Natural killer cell (primary cell): ENCODE measurements at regions not wholly inside any gene's neighbourhood (a gene's known extent, or its start where the extent isn't known, plus 50 kb on each side); places are given as distances from the start of the nearest gene placed in this dataset.

Experiments
- ATAC-seq, 3 donors: fragments of 150-1000 bp in 2 of 3; fragments of 200-7000 bp in 1 of 3; cut with Tn5 transposase; 1 replicate in 1 of 3; 2 replicates in 2 of 3; pipeline ENCODE4 v1.10.0; 2021; ENCODE audit warnings: mild to moderate bottlenecking in 2 of 3, moderate library complexity in 2 of 3
- DNase-seq, 2 donors: peaks; one replicate each; pipeline versions ENCODE4 v3.0.0 to v3.0.0-alpha.2; 2013 to 2021; ENCODE audit warnings: mixed read lengths in 1 of 2
- H3K27ac ChIP-seq: one replicate; pipeline ENCODE4 v1.5.1; 2013; ENCODE audit warnings: mild to moderate bottlenecking, low read length
- H3K27me3 ChIP-seq: one replicate; pipeline ENCODE4 v1.6.1; 2013; ENCODE audit warnings: low read length; ENCODE audit not compliant: control insufficient read depth, insufficient read depth
- H3K36me3 ChIP-seq: one replicate; pipeline ENCODE4 v1.6.1; 2013; ENCODE audit warnings: low read length; ENCODE audit not compliant: control insufficient read depth, insufficient read depth
- H3K4me1 ChIP-seq: one replicate; pipeline ENCODE4 v1.6.1; 2013; ENCODE audit warnings: low read length; ENCODE audit not compliant: control insufficient read depth, insufficient read depth
- H3K4me3 ChIP-seq: one replicate; pipeline ENCODE4 v1.5.1; 2013; ENCODE audit warnings: low read length
- H3K9me3 ChIP-seq: one replicate; pipeline ENCODE4 v1.6.1; 2013; ENCODE audit warnings: low read length; ENCODE audit not compliant: control insufficient read depth, insufficient read depth
- H3K27ac Mint-ChIP-seq, 2 donors: one replicate each; pipeline ENCODE4 v1.8.0; 2022; ENCODE audit warnings: mild to moderate bottlenecking in 2 of 2, mixed read lengths in 2 of 2, moderate library complexity in 1 of 2
- H3K27me3 Mint-ChIP-seq, 2 donors: one replicate each; pipeline ENCODE4 v1.8.0; 2022; ENCODE audit warnings: low read depth in 2 of 2, mixed read lengths in 2 of 2
- H3K36me3 Mint-ChIP-seq: one replicate; pipeline ENCODE4 v1.8.0; 2022; ENCODE audit warnings: mixed read lengths
- H3K4me1 Mint-ChIP-seq, 2 donors: one replicate each; pipeline ENCODE4 v1.8.0; 2022; ENCODE audit warnings: mixed read lengths in 2 of 2
- H3K4me3 Mint-ChIP-seq: one replicate; pipeline ENCODE4 v1.8.0; 2022; ENCODE audit warnings: mild to moderate bottlenecking, moderate library complexity, mixed read lengths
- H3K9me3 Mint-ChIP-seq, 2 donors: one replicate each; pipeline ENCODE4 v1.8.0; 2022; ENCODE audit warnings: mixed read lengths in 2 of 2
- WGBS: methylation state at CpG from one replicate; pipeline ENCODE4 v1.1.7; 2013; ENCODE audit warnings: missing lambda C conversion rate; ENCODE audit not compliant: insufficient coverage; 5-methylcytosine and 5-hydroxymethylcytosine counted together
- intact Hi-C: fragments of 100-400 bp; cut with micrococcal nuclease; formaldehyde crosslinking; loops from one replicate; pipeline ENCODE4 v1.14.2; 2022
- TF ChIP-seq, protein P1 (sequence below): fragments of 200-600 bp; IDR thresholded peaks from one replicate; pipeline ENCODE4 v1.8.0; 2022; ENCODE audit warnings: antibody characterized with exemption

DNA sequence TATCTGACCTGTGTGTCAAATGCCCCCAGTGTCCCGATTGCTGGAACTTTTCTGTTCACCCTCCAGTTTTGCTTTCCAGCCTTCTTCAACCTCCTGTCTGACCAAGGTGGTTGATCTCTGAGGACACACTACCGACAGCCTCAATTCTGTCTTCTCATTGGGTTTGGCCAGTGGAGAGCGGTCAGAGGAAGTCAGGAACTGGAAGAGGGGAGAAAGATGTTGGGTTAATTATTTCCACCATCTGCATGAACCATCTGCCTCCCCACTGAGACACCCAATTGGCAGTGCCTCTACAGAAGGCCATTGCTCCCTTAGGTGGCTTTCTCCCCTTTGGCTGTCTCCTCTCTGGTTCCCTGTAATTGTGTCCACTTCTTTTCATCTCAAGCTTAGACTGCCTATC lies 154.3 kb upstream of the RAI14 start:
- intact Hi-C loops: no loop called here
- no peak for ATAC-seq
- Histone ChIP-seq H3K9me3 (no peaks in the 10 kb centered on the region), H3K4me1 (peaks cover 28% of the 10 kb centered on the region), H3K4me3 (no peak overlapping the region), H3K27me3 (no peaks in the 10 kb centered on the region), H3K36me3 (no peaks in the 10 kb centered on the region), H3K27ac (no peak overlapping the region)
- Mint-ChIP-seq H3K9me3 (no peaks in the 10 kb centered on the region), H3K4me3 (no peak overlapping the region), H3K27me3 (no peaks in the 10 kb centered on the region), H3K27ac (no peak overlapping the region), H3K4me1 (peaks cover 33 to 36% of the 10 kb centered on the region in 2 donors), H3K36me3 (no peaks in the 10 kb centered on the region)
- DNase-seq: no peak
- 92% methylated on average over 3 of the region's 3 CpGs for WGBS
- TF ChIP-seq, protein P1, sequence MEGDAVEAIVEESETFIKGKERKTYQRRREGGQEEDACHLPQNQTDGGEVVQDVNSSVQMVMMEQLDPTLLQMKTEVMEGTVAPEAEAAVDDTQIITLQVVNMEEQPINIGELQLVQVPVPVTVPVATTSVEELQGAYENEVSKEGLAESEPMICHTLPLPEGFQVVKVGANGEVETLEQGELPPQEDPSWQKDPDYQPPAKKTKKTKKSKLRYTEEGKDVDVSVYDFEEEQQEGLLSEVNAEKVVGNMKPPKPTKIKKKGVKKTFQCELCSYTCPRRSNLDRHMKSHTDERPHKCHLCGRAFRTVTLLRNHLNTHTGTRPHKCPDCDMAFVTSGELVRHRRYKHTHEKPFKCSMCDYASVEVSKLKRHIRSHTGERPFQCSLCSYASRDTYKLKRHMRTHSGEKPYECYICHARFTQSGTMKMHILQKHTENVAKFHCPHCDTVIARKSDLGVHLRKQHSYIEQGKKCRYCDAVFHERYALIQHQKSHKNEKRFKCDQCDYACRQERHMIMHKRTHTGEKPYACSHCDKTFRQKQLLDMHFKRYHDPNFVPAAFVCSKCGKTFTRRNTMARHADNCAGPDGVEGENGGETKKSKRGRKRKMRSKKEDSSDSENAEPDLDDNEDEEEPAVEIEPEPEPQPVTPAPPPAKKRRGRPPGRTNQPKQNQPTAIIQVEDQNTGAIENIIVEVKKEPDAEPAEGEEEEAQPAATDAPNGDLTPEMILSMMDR: no peak

DNA sequence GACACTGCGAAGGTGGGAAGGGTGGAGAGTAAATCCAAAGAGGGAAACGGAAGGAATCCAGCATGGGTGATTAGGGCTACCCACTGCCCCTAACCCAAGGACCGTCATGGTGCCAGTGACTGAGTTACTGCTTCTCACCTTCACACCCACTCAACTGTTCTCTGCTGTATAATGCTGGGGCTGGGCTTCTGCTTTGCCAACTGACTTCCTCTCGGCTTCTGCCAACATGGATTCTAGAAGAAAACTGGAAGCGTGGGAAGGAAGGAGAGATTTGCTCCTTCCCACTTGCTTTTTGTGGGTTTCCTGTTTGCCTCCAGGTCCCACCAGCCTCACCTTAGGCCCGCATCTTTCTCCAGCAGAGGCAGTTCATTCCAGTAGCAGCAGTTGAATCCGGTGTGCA lies 153.5 kb upstream of the RAI14 start:
- H3K4me1 ChIP-seq: peaks cover 21% of the 10 kb centered on the region
- H3K27ac Mint-ChIP-seq: no peak overlapping the region
- DNase-seq: no peak
- no peaks in the 10 kb centered on the region for H3K36me3 ChIP-seq
- no peak overlapping the region for H3K4me3 ChIP-seq
- H3K9me3 Mint-ChIP-seq: no peaks in the 10 kb centered on the region
- TF ChIP-seq, protein P1: no peak
- no peaks in the 10 kb centered on the region for H3K36me3 Mint-ChIP-seq
- H3K27me3 Mint-ChIP-seq: peaks cover 0 to 2% of the 10 kb centered on the region in 2 donors
- H3K4me3 Mint-ChIP-seq: no peak overlapping the region
- no peak for ATAC-seq
- H3K27ac ChIP-seq: no peak overlapping the region
- H3K27me3 ChIP-seq: no peaks in the 10 kb centered on the region
- 88% methylated on average over 7 of the region's 7 CpGs for WGBS
- H3K9me3 ChIP-seq: no peaks in the 10 kb centered on the region
- intact Hi-C loops: no loop called here
- H3K4me1 Mint-ChIP-seq: peaks cover 27 to 30% of the 10 kb centered on the region in 2 donors

DNA sequence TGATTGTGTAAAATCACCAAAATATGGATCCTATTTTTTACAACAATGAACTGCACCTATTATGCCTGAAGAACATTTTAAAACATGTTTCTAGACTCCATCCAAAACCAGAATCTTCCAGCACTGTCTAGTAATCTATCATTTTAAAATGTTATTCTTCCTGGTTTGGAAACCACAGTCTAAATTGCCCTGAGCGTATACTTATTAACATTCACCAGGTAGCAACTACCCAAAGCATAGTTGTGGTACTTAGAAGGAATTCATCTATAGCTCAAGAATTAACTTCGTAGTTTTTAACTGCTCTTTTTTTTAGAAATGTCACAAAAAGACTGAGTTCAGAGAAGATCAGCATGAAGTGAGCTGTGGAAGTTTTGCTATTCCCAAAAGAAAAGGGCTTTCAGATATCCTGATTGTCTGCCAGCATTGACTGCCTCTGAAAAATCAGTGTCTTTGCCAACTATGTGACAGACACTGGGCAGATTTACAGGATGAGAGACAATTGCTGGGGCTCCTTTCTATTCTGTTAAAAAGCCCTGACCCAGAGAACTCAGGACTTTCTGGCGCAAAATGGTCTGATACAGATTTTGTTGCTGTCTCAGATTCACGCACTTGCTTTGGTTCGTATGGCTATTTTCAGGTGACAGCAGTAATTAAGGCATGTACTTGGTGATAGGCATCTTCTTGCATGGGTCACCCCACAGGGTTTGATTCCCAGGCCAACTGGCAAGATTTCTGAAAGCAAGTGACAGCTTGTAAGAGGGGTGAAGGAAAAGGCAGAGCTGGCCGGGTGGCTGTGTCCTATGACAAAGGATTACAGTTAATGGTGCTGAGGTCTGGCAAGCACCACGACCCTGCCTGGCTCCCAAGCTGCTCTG lies 152.5 kb upstream of the RAI14 start:
- H3K27me3 ChIP-seq: no peaks in the 10 kb centered on the region
- Mint-ChIP-seq H3K36me3 (no peaks in the 10 kb centered on the region), H3K9me3 (no peaks in the 10 kb centered on the region), H3K27me3 (peaks cover 0 to 2% of the 10 kb centered on the region in 2 donors), H3K4me3 (no peak overlapping the region), H3K4me1 (peaks cover 19 to 25% of the 10 kb centered on the region in 2 donors), H3K27ac (no peak overlapping the region)
- H3K9me3 ChIP-seq: no peaks in the 10 kb centered on the region
- TF ChIP-seq, protein P1: no peak
- no peak for ATAC-seq
- H3K27ac ChIP-seq: no peak overlapping the region
- no peaks in the 10 kb centered on the region for H3K36me3 ChIP-seq
- WGBS: 90% methylated on average over 6 of the region's 7 CpGs
- no peak for DNase-seq
- H3K4me1 ChIP-seq: peaks cover 16% of the 10 kb centered on the region
- intact Hi-C loops: no loop called here
- H3K4me3 ChIP-seq: no peak overlapping the region

DNA sequence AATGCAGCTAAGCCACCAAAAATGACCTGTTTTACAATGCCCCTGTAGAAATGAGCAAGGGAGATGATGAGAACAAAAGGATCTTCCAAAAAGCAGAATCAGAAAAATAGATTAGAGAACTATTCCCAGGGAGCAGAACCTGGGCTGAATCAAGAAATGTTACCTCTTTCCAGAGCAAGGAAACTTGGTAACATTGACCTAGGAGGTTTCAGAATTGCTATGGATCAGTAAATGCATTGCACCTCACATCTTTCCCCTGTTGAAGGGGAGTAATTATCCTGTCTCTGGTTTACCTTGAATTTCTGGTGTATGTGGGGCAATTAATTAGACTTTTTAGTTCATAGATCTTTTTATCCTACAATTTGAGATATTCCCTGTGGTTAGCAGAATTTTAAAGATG lies 151.2 kb upstream of the RAI14 start:
- Histone ChIP-seq H3K27me3 (no peaks in the 10 kb centered on the region), H3K9me3 (no peaks in the 10 kb centered on the region), H3K4me1 (peaks cover 4% of the 10 kb centered on the region), H3K4me3 (no peak overlapping the region), H3K27ac (no peak overlapping the region), H3K36me3 (no peaks in the 10 kb centered on the region)
- H3K4me1 Mint-ChIP-seq: peaks cover 10 to 13% of the 10 kb centered on the region in 2 donors
- TF ChIP-seq, protein P1: no peak
- no peak overlapping the region for H3K4me3 Mint-ChIP-seq
- DNase-seq: no peak
- no peak overlapping the region for H3K27ac Mint-ChIP-seq
- no peak for ATAC-seq
- no peaks in the 10 kb centered on the region for H3K36me3 Mint-ChIP-seq
- peaks cover 0 to 2% of the 10 kb centered on the region in 2 donors for H3K27me3 Mint-ChIP-seq
- intact Hi-C loops: no loop called here
- no peaks in the 10 kb centered on the region for H3K9me3 Mint-ChIP-seq
